Esophagus squamous epithelium (tissue), 5 donors: ENCODE measurements at regions not wholly inside any gene's neighbourhood (a gene's known extent, or its start where the extent isn't known, plus 50 kb on each side); places are given as distances from the start of the nearest gene placed in this dataset.

Experiments
- DNase-seq: peaks from one replicate; lab custom pipeline; 2025; lab: John Stamatoyannopoulos, UW
- H3K27ac ChIP-seq, 4 donors: fragments of 200-600 bp; sonication (generic); one replicate each; pipeline ENCODE4 v1.5.1; 2016 to 2019; ENCODE audit warnings: mild to moderate bottlenecking in 1 of 4
- H3K27me3 ChIP-seq, 4 donors: fragments of 200-600 bp; sonication (generic); 1 replicate in 3 of 4; 2 replicates in 1 of 4; pipeline versions ENCODE4 v1.5.1 to v1.6.0; 2017 to 2021; ENCODE audit warnings: antibody characterized with exemption in 1 of 4
- H3K36me3 ChIP-seq, 3 donors: fragments of 200-600 bp; sonication (generic); one replicate each; pipeline ENCODE4 v1.5.1; 2016 to 2019
- H3K4me1 ChIP-seq, 3 donors: fragments of 200-600 bp; sonication (generic); one replicate each; pipeline ENCODE4 v1.5.1; 2017 to 2019
- H3K4me3 ChIP-seq, 4 donors: fragments of 200-600 bp; sonication (generic); 1 replicate in 3 of 4; 2 replicates in 1 of 4; pipeline ENCODE4 v1.5.1; 2016 to 2019; ENCODE audit warnings: mild to moderate bottlenecking in 2 of 4, moderate library complexity in 1 of 4
- H3K9me3 ChIP-seq, 3 donors: fragments of 200-600 bp; sonication (generic); one replicate each; pipeline ENCODE4 v1.5.1; 2016 to 2019
- POLR2A ChIP-seq, 4 donors: fragments of 450-650 bp; IDR thresholded peaks; one replicate each; pipeline ENCODE4 v1.6.1; 2017; ENCODE audit warnings: antibody characterized with exemption in 4 of 4, mild to moderate bottlenecking in 4 of 4, moderate library complexity in 3 of 4
- WGBS, 2 donors: methylation state at CpG; one replicate each; pipeline ENCODE4 v1.1.5; 2018; 5-methylcytosine and 5-hydroxymethylcytosine counted together
- intact Hi-C: fragments of 100-400 bp; cut with DNase I; formaldehyde crosslinking; loops from one replicate; pipeline ENCODE4 v1.15.0; 2022
- TF ChIP-seq, protein P1 (sequence below), 6 experiments: fragments of 450-650 bp in 4 of 6; fragments of 200-600 bp in 2 of 6; sonication (generic) in 2 of 6; IDR thresholded peaks; one replicate each; pipeline ENCODE4 v1.5.1; 2016 to 2019; ENCODE audit warnings: antibody characterized with exemption in 6 of 6, mild to moderate bottlenecking in 4 of 6, moderate library complexity in 4 of 6
- donor health status: DM: yes; HTN: yes; CAD: no.

DNA sequence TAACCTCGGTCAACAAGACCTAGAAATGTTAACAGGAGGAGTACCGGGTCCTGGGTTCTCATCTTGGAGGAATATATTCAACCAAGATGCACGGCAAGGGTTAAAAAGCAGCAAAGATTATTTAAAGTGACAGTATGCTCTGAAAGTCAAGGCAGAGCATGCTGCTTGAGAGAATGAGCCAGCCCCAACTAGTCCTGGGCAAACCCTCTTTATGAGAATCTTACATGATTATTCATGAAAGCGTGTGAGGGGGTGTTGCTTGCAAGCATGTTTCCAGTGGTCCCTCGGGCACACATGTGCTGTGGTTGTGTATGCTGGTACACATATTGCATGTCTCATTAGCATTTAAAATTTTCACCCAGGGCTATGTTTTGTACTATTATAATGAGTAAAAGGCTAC is 1445.6 kb downstream of the SI start:
- DNase-seq: no peak
- Histone ChIP-seq H3K27ac (no peak overlapping the region), H3K4me1 (no peaks in the 10 kb centered on the region), H3K36me3 (no peaks in the 10 kb centered on the region), H3K4me3 (no peak overlapping the region), H3K9me3 (no peaks in the 10 kb centered on the region), H3K27me3 (no peaks in the 10 kb centered on the region)
- intact Hi-C loops: no loop called here
- 54 to 65% methylated on average over 5 of the region's 5 CpGs for WGBS, 2 donors
- no peak for TF ChIP-seq POLR2A (IDR thresholded peaks at IDR 0.05)
- TF ChIP-seq, protein P1, sequence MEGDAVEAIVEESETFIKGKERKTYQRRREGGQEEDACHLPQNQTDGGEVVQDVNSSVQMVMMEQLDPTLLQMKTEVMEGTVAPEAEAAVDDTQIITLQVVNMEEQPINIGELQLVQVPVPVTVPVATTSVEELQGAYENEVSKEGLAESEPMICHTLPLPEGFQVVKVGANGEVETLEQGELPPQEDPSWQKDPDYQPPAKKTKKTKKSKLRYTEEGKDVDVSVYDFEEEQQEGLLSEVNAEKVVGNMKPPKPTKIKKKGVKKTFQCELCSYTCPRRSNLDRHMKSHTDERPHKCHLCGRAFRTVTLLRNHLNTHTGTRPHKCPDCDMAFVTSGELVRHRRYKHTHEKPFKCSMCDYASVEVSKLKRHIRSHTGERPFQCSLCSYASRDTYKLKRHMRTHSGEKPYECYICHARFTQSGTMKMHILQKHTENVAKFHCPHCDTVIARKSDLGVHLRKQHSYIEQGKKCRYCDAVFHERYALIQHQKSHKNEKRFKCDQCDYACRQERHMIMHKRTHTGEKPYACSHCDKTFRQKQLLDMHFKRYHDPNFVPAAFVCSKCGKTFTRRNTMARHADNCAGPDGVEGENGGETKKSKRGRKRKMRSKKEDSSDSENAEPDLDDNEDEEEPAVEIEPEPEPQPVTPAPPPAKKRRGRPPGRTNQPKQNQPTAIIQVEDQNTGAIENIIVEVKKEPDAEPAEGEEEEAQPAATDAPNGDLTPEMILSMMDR (IDR thresholded peaks at IDR 0.05): no peak

DNA sequence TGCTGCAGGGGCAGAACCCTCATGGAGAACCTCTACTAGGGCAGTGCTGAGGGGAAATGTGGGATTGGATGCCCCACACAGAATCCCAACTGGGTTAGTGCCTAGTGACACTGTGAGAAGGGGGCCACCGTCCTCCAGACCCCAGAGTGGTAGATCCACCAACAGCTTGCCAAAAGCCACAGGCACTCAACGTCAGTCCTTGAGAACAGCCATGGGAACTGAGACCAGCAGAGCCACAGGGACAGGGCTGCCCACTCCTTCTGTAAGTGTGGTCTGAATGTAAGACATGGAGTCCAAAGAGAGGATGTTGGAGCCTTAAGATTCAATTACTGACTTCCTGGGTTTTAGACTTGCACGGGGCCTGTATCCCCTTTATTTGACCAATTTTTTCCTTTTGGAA is 1451.5 kb downstream of the SI start:
- 63 to 78% methylated on average over 3 of the region's 3 CpGs for WGBS, 2 donors
- no peak for DNase-seq
- intact Hi-C loops: no loop called here
- Histone ChIP-seq H3K9me3 (no peaks in the 10 kb centered on the region), H3K4me1 (no peaks in the 10 kb centered on the region), H3K36me3 (no peaks in the 10 kb centered on the region), H3K27me3 (no peaks in the 10 kb centered on the region), H3K4me3 (no peak overlapping the region), H3K27ac (no peak overlapping the region)
- no peak for TF ChIP-seq POLR2A (IDR thresholded peaks at IDR 0.05)
- TF ChIP-seq, protein P1 (IDR thresholded peaks at IDR 0.05): no peak

DNA sequence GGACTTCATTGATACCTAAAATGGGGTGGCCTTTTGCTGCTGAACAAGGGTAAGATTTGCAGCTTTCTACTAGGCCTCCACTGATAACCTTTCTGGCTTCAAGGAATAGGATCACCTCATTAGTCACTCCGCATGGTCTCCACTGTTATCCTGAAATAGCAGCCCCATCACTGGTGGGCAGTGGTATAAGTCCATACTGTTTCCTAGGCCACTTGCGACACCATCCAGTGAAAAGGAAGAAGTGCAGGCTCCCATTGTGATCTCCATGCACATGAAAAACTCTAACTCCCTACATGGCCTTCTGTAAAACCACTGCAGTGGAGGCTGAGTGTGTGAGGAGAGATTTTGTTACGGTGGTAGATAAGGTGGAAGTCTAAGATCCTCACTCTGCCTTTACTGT is 1455.9 kb downstream of the SI start:
- H3K4me3 ChIP-seq: no peak overlapping the region
- no peaks in the 10 kb centered on the region for H3K9me3 ChIP-seq
- H3K36me3 ChIP-seq: no peaks in the 10 kb centered on the region
- intact Hi-C loops: no loop called here
- H3K4me1 ChIP-seq: no peaks in the 10 kb centered on the region
- no peaks in the 10 kb centered on the region for H3K27me3 ChIP-seq
- 67 to 83% methylated on average over 2 to 3 of the region's 3 CpGs for WGBS, 2 donors
- TF ChIP-seq POLR2A (IDR thresholded peaks at IDR 0.05): no peak
- TF ChIP-seq, protein P1 (IDR thresholded peaks at IDR 0.05): no peak
- DNase-seq: no peak
- no peak overlapping the region for H3K27ac ChIP-seq

DNA sequence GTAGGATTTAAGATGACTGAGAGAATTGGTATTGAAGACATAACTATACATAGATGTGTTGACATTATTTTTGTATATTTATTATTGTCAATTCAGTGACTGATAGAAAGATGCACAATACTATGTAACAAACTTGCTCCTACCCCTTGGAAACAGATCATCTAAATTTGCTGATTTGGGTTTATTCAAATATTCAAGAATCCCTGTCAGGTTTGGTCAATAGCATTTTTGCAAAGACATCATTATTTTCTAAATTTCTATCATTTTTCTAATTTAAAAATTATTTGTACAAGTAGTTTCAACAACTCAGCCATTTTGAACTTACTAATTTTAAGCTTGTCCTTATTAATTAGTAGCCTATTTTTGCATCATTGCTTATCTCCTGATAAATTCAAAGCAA is 1463.4 kb downstream of the SI start:
- intact Hi-C loops: no loop called here
- DNase-seq: no peak
- no peak for TF ChIP-seq POLR2A (IDR thresholded peaks at IDR 0.05)
- TF ChIP-seq, protein P1 (IDR thresholded peaks at IDR 0.05): no peak
- Histone ChIP-seq H3K9me3 (no peaks in the 10 kb centered on the region), H3K4me3 (no peak overlapping the region), H3K27me3 (no peaks in the 10 kb centered on the region), H3K4me1 (no peaks in the 10 kb centered on the region), H3K27ac (no peak overlapping the region), H3K36me3 (no peaks in the 10 kb centered on the region)

DNA sequence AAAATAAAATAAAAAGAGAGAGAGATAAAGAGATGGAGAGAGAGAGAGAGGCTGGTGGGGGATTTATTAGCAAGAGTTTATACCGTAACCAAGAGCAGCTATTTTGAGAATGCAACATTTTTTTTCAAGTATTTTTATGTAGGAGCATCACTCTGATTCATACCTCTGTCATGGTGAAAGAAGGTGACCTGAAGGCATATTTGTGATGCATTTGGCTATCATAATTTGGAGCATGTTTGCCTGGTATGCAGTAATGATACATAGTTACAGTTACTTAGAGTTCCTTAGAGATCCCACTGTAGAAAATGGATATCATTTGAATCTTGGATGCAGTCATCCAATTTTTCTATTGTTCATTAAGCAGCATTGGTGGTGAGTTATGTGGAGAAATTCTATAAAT is 1472.4 kb downstream of the SI start:
- Histone ChIP-seq H3K4me3 (no peak overlapping the region), H3K9me3 (no peaks in the 10 kb centered on the region), H3K36me3 (no peaks in the 10 kb centered on the region), H3K4me1 (no peaks in the 10 kb centered on the region), H3K27ac (no peak overlapping the region), H3K27me3 (no peaks in the 10 kb centered on the region)
- no peak for TF ChIP-seq POLR2A (IDR thresholded peaks at IDR 0.05)
- intact Hi-C loops: no loop called here
- WGBS, 2 donors: 80 to 84% methylated on average over 1 of the region's 1 CpG
- no peak for DNase-seq

DNA sequence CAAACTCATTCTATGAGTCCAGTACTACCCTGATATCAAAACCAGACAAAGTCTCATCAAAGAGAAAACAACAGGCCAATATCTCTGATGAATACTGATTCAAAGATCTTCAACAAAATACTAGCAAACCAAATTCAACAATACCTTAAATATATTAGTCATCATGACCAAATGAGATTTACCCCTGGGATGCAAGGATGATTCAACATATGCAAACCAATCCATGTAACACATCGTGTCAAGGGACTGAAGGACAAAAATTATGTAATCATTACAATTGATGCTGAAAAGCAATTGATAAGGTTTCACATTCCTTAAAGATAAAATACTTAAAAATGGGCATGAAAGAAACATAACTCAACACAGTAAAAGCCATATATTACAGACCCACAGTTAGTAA is 1476.9 kb downstream of the SI start:
- Histone ChIP-seq H3K27ac (no peak overlapping the region), H3K4me3 (no peak overlapping the region), H3K36me3 (no peaks in the 10 kb centered on the region), H3K9me3 (peaks cover 0 to 6% (median 0%) of the 10 kb centered on the region in 3 donors), H3K27me3 (no peaks in the 10 kb centered on the region), H3K4me1 (no peaks in the 10 kb centered on the region)
- intact Hi-C loops: no loop called here
- DNase-seq: no peak
- TF ChIP-seq POLR2A (IDR thresholded peaks at IDR 0.05): no peak
- TF ChIP-seq, protein P1 (IDR thresholded peaks at IDR 0.05): no peak
- 71 to 76% methylated on average over 1 of the region's 1 CpG for WGBS, 2 donors
